K562 (cell line): ENCODE measurements at regions not wholly inside any gene's neighbourhood (a gene's known extent, or its start where the extent isn't known, plus 50 kb on each side); places are given as distances from the start of the nearest gene placed in this dataset.
"Not testable (repeated sequence)": the region's sequence is repeated elsewhere in the genome, so short reads cannot be mapped to it uniquely, and the experiment has no call there.

Source experiments
- ATAC-seq: fragments of 200-7000 bp; cut with Tn5 transposase; 3 replicates; pipeline ENCODE4 v1.9.1; 2020; ENCODE audit warnings: moderate library complexity
- BruUV-seq: library from RNA; stranded (reverse); fragments of 400-500 nt; replicated peaks from 2 replicates; lab custom pipeline; 2021; lab: Mats Ljungman, UMichigan
- CTCF ChIA-PET: fragments of 300-600 bp; formaldehyde crosslinking; extraction: SDS; loops from one replicate; lab custom pipeline; 2021; ENCODE audit warnings: low intra/inter-chr PET ratio; lab: Yijun Ruan, JAX
- POLR2A ChIA-PET: fragments of 300-600, 350-650 bp; sonication (Branson Sonifier 250); formaldehyde crosslinking; extraction: SDS; loops from one replicate; lab custom pipeline; 2021; ENCODE audit warnings: antibody characterized with exemption, inconsistent platforms; lab: Yijun Ruan, JAX
- DNase-seq, 4 experiments: peaks; one replicate each; pipeline versions ENCODE4 v3.0.0 to v3.0.0-alpha.2; 2011 to 2018; ENCODE audit warnings: low spot score in 3 of 4, mixed read lengths in 3 of 4; ENCODE audit errors: extremely low read depth in 1 of 4
- FAIRE-seq: peaks from 2 replicates; lab custom pipeline; 2011; peaks lifted over from hg19 to GRCh38; lab: Jason Lieb, UNC
- H2AFZ ChIP-seq: 2 replicates; pipeline ENCODE4 v1.6.0; 2011; ENCODE audit warnings: low read depth, low read length, control low read depth, inconsistent platforms
- H3K27ac ChIP-seq: fragments of 200-600 bp; 3 replicates; pipeline ENCODE4 v1.8.0; 2011; ENCODE audit warnings: low read depth, mild to moderate bottlenecking, control low read depth, inconsistent platforms, low read length, moderate library complexity, mixed read lengths; ENCODE audit errors: extremely low read depth
- H3K27me3 ChIP-seq, 2 experiments: fragments of 300-600 bp in 1 of 2; 2 replicates in 1 of 2; 3 replicates in 1 of 2; pipeline versions ENCODE4 v1.6.0 to v1.8.0; 2011; ENCODE audit warnings: inconsistent platforms in 2 of 2, low read length in 2 of 2, mild to moderate bottlenecking in 1 of 2, mixed read lengths in 1 of 2, moderate library complexity in 1 of 2; ENCODE audit not compliant: control insufficient read depth in 2 of 2, insufficient read depth in 2 of 2
- H3K36me3 ChIP-seq: fragments of 300-600 bp; 3 replicates; pipeline ENCODE4 v1.8.0; 2011; ENCODE audit warnings: mild to moderate bottlenecking, low read length, inconsistent platforms; ENCODE audit not compliant: control insufficient read depth, insufficient read depth
- H3K4me1 ChIP-seq, 2 experiments: fragments of 200-600 bp in 1 of 2; replicated peaks in 1 of 2; 2 replicates in 1 of 2; 3 replicates in 1 of 2; pipeline versions ENCODE4 v1.5.1 to v1.8.0; 2011; ENCODE audit warnings: inconsistent platforms in 2 of 2, low read length in 2 of 2, mild to moderate bottlenecking in 1 of 2, mixed read lengths in 1 of 2, moderate library complexity in 1 of 2; ENCODE audit not compliant: control insufficient read depth in 2 of 2, insufficient read depth in 2 of 2
- H3K4me2 ChIP-seq: 2 replicates; pipeline ENCODE4 v1.6.1; 2011; ENCODE audit warnings: low read length, control low read depth, inconsistent platforms, mixed read lengths; ENCODE audit not compliant: insufficient read depth
- H3K4me3 ChIP-seq: fragments of 200-600 bp; sonication (generic), shearing (Covaris generic); 2 replicates; pipeline ENCODE4 v1.5.1; 2016; ENCODE audit warnings: control low read depth, inconsistent platforms
- H3K79me2 ChIP-seq: fragments of 200-600 bp; 3 replicates; pipeline ENCODE4 v1.8.0; 2011; ENCODE audit warnings: low read length, inconsistent platforms; ENCODE audit not compliant: control insufficient read depth, insufficient read depth
- H3K9ac ChIP-seq, 2 experiments: 2 replicates each; pipeline versions ENCODE4 v1.6.0 to v1.6.1; 2011; ENCODE audit warnings: low read depth in 2 of 2, low read length in 2 of 2, control low read depth in 1 of 2, inconsistent platforms in 1 of 2, mild to moderate bottlenecking in 1 of 2, mixed read lengths in 1 of 2; ENCODE audit not compliant: insufficient read depth in 1 of 2
- H3K9me1 ChIP-seq: one replicate; pipeline ENCODE4 v1.6.0; 2011; ENCODE audit warnings: inconsistent platforms, mild to moderate bottlenecking, low read length, moderate library complexity; ENCODE audit not compliant: control insufficient read depth, insufficient read depth
- H3K9me3 ChIP-seq: replicated peaks from 2 replicates; pipeline ENCODE4 v1.5.1; 2011; ENCODE audit warnings: low read depth, low read length, inconsistent platforms; ENCODE audit not compliant: control insufficient read depth, insufficient read depth
- H4K20me1 ChIP-seq: replicated peaks from 2 replicates; pipeline ENCODE4 v1.6.1; 2011; ENCODE audit warnings: low read length, inconsistent platforms, mixed read lengths; ENCODE audit not compliant: control insufficient read depth, insufficient read depth
- DPF2 ChIP-seq: fragments of 450-650 bp; IDR thresholded peaks from 2 replicates; pipeline ENCODE4 v1.6.1; 2016
- IFI16 ChIP-seq: fragments of 250-450 bp; sonication (Bioruptor Pico); IDR thresholded peaks from 2 replicates; pipeline ENCODE4 v2.1.2; 2022; ENCODE audit warnings: mild to moderate bottlenecking, inconsistent platforms
- PHB2 ChIP-seq: fragments of 450-650 bp; IDR thresholded peaks from 2 replicates; pipeline ENCODE4 v1.6.1; 2017; ENCODE audit warnings: low read depth
- SMARCA4 ChIP-seq: fragments of 450-650 bp; IDR thresholded peaks from 2 replicates; pipeline ENCODE4 v1.6.1; 2016
- SMARCC2 ChIP-seq: fragments of 450-650 bp; IDR thresholded peaks from 2 replicates; pipeline ENCODE4 v1.6.1; 2017; ENCODE audit warnings: antibody characterized with exemption, moderate library complexity, mild to moderate bottlenecking, low read depth
- SP1 ChIP-seq: sonication (generic); formaldehyde crosslinking; IDR thresholded peaks from 2 replicates; pipeline ENCODE4 v1.8.1; 2022; ENCODE audit warnings: mild to moderate bottlenecking, missing genetic modification reagents
- UBTF ChIP-seq, 2 experiments: IDR thresholded peaks; 2 replicates each; pipeline ENCODE4 v1.6.1; 2012; ENCODE audit warnings: improper control_type of control experiment in 2 of 2, low read depth in 2 of 2, low read length in 2 of 2, borderline replicate concordance in 1 of 2
- ZNF696 ChIP-seq: fragments of 250-450 bp; sonication (Bioruptor Pico); conservative IDR thresholded peaks from 2 replicates; pipeline ENCODE4 v1.4.0; 2020; ENCODE audit warnings: mild to moderate bottlenecking, moderate library complexity
- WGBS: fragments of 100-300 bp; shearing (Covaris generic); methylation state at CpG from one replicate; pipeline ENCODE4 v1.1.6; 2016; ENCODE audit warnings: low coverage, mixed read lengths; ENCODE audit not compliant: insufficient coverage; ENCODE audit errors: missing lambda C conversion rate; 5-methylcytosine and 5-hydroxymethylcytosine counted together
- in situ Hi-C: fragments of 300-500 bp; cut with MboI; formaldehyde crosslinking; loops from 4 replicates; pipeline ENCODE4 v1.15.0; 2018; ENCODE audit warnings: inconsistent platforms, mixed read lengths
- intact Hi-C: fragments of 100-400 bp; cut with micrococcal nuclease; formaldehyde crosslinking; loops from 2 replicates; pipeline ENCODE4 v1.14.2; 2022

GRCh38 chr10:53508197-53508596 is 735.6 kb upstream of the MBL2 start (continued):
- no peak for TF ChIP-seq ZNF696 (CRISPR knock-in tag)
- no peak for TF ChIP-seq SMARCC2
- TF ChIP-seq SP1 (CRISPR knock-in tag): no peak
- TF ChIP-seq DPF2: no peak
- TF ChIP-seq IFI16 (CRISPR knock-in tag): no peak

- FAIRE-seq, H3K4me2 ChIP-seq, H3K9ac ChIP-seq, CTCF ChIA-PET, H2AFZ ChIP-seq, POLR2A ChIA-PET, H3K79me2 ChIP-seq, DNase-seq, BruUV-seq, H3K27ac ChIP-seq, H3K9me3 ChIP-seq, H3K9me1 ChIP-seq, H4K20me1 ChIP-seq, H3K36me3 ChIP-seq, H3K27me3 ChIP-seq, H3K4me3 ChIP-seq, ATAC-seq, H3K4me1 ChIP-seq, intact Hi-C loops, in situ Hi-C loops: not testable (repeated sequence)
- 0% methylated on average over 2 of the region's 2 CpGs for WGBS
Measured at GRCh38 chr10:53504492-53504891, 731.9 kb upstream of the MBL2 start.

GRCh38 chr10:53491774-53492173 is 719.2 kb upstream of the MBL2 start:
- WGBS: 0% methylated on average over 2 of the region's 2 CpGs
- no peaks in the 10 kb centered on the region for H3K27me3 ChIP-seq
- FAIRE-seq (no peak), ATAC-seq (no peak), DNase-seq (no peak)
- H3K9ac ChIP-seq: no peak overlapping the region
- CTCF ChIA-PET: no interaction called here
- H3K4me3 ChIP-seq: no peak overlapping the region
- POLR2A ChIA-PET: no interaction called here
- H3K9me3 ChIP-seq: no peaks in the 10 kb centered on the region; the same call in 1 of the 2 replicates
- H3K79me2 ChIP-seq: no peaks in the 10 kb centered on the region
- no peaks in the 10 kb centered on the region for H3K4me1 ChIP-seq
- no peak overlapping the region for H3K4me2 ChIP-seq
- H2AFZ ChIP-seq: no peak overlapping the region
- intact Hi-C loops (no loop called here), in situ Hi-C loops (no loop called here)
- H3K36me3 ChIP-seq: no peaks in the 10 kb centered on the region
- H3K27ac ChIP-seq: no peak overlapping the region
- TF ChIP-seq PHB2 (no peak), UBTF (IDR thresholded peaks at IDR 0.05; ENCODE audit: borderline replicate concordance in 1 of 2, low read depth in 2 of 2, low read length in 2 of 2) (no peak), SMARCA4 (no peak)
- BruUV-seq: no TSS peak
- no peaks in the 10 kb centered on the region for H4K20me1 ChIP-seq
- no peaks in the 10 kb centered on the region for H3K9me1 ChIP-seq
